Endothelial cell (in vitro differentiated cells): ENCODE measurements at regions not wholly inside any gene's neighbourhood (a gene's known extent, or its start where the extent isn't known, plus 50 kb on each side); places are given as distances from the start of the nearest gene placed in this dataset.
A peak's percentile ranks its signal among the peaks of the same experiment; 100 is the strongest.

ENCODE experiments used
- DNase-seq: peaks from one replicate; pipeline ENCODE4 v3.0.0; 2021; ENCODE audit warnings: low spot score
- H3K27ac Mint-ChIP-seq: one replicate; pipeline ENCODE4 v1.8.0; 2021; ENCODE audit warnings: mixed read lengths, inconsistent platforms; ENCODE audit not compliant: unreplicated experiment
- H3K27me3 Mint-ChIP-seq: one replicate; pipeline ENCODE4 v1.8.0; 2021; ENCODE audit warnings: mild to moderate bottlenecking, moderate library complexity, mixed read lengths, inconsistent platforms; ENCODE audit not compliant: unreplicated experiment
- H3K36me3 Mint-ChIP-seq: one replicate; pipeline ENCODE4 v1.8.0; 2021; ENCODE audit warnings: mild to moderate bottlenecking, low read depth, mixed read lengths, inconsistent platforms; ENCODE audit not compliant: unreplicated experiment
- H3K4me1 Mint-ChIP-seq: one replicate; pipeline ENCODE4 v1.8.0; 2021; ENCODE audit warnings: mild to moderate bottlenecking, mixed read lengths, inconsistent platforms; ENCODE audit not compliant: unreplicated experiment
- H3K4me3 Mint-ChIP-seq: one replicate; pipeline ENCODE4 v1.8.0; 2021; ENCODE audit warnings: mild to moderate bottlenecking, mixed read lengths, inconsistent platforms; ENCODE audit not compliant: unreplicated experiment
- H3K9me3 Mint-ChIP-seq: one replicate; pipeline ENCODE4 v1.8.0; 2021; ENCODE audit warnings: mixed read lengths, inconsistent platforms; ENCODE audit not compliant: unreplicated experiment
- CTCF ChIP-seq: fragments of 200-600 bp; sonication (generic); IDR thresholded peaks from one replicate; pipeline ENCODE4 v1.5.0; 2021; ENCODE audit warnings: antibody characterized with exemption; ENCODE audit not compliant: unreplicated experiment

GRCh38 chr2:242020196-242021004 lies 150.9 kb downstream of the RTP5 start:
- no peak overlapping the region for H3K27ac Mint-ChIP-seq
- peaks cover 12% of the 10 kb centered on the region for H3K27me3 Mint-ChIP-seq
- no peaks in the 10 kb centered on the region for H3K9me3 Mint-ChIP-seq
- H3K4me3 Mint-ChIP-seq, result peak overlapping the region; percentile 48
- DNase-seq, result no peak
- H3K36me3 Mint-ChIP-seq, result peaks cover 10% of the 10 kb centered on the region
- no peak for TF ChIP-seq CTCF
- no peaks in the 10 kb centered on the region for H3K4me1 Mint-ChIP-seq

- H3K27ac Mint-ChIP-seq, result no peak overlapping the region
- H3K9me3 Mint-ChIP-seq, result no peaks in the 10 kb centered on the region
- peaks cover 10% of the 10 kb centered on the region for H3K36me3 Mint-ChIP-seq
- H3K4me3 Mint-ChIP-seq, result no peak overlapping the region
- TF ChIP-seq CTCF, result no peak
- no peaks in the 10 kb centered on the region for H3K4me1 Mint-ChIP-seq
- DNase-seq, result no peak
- peaks cover 14% of the 10 kb centered on the region for H3K27me3 Mint-ChIP-seq
Measured at GRCh38 chr2:242022550-242023290, 153.2 kb downstream of the RTP5 start.

GRCh38 chr2:242024751-242025355 lies 155.3 kb downstream of the RTP5 start:
- no peak for DNase-seq
- TF ChIP-seq CTCF, result no peak
- Mint-ChIP-seq H3K27ac (no peak overlapping the region), H3K9me3 (no peaks in the 10 kb centered on the region), H3K4me1 (no peaks in the 10 kb centered on the region), H3K27me3 (peaks cover 14% of the 10 kb centered on the region), H3K36me3 (peaks cover 10% of the 10 kb centered on the region), H3K4me3 (peak overlapping the region; percentile 21)

- Mint-ChIP-seq H3K9me3 (no peaks in the 10 kb centered on the region), H3K4me1 (no peaks in the 10 kb centered on the region), H3K27ac (no peak overlapping the region), H3K4me3 (no peak overlapping the region), H3K36me3 (peaks cover 10% of the 10 kb centered on the region), H3K27me3 (peaks cover 10% of the 10 kb centered on the region)
- no peak for TF ChIP-seq CTCF
- no peak for DNase-seq
Measured at GRCh38 chr2:242027676-242028450, 158.3 kb downstream of the RTP5 start.
